Stimulated activated CD8-positive, alpha-beta memory T cell treated with anti-CD3 and anti-CD28 coated beads, Interleukin-2, amount 100 ng/mL, for 48 hours (primary cell): ENCODE measurements at regions not wholly inside any gene's neighbourhood (a gene's known extent, or its start where the extent isn't known, plus 50 kb on each side); places are given as distances from the start of the nearest gene placed in this dataset.
"Not testable (repeated sequence)": the region's sequence is repeated elsewhere in the genome, so short reads cannot be mapped to it uniquely, and the experiment has no call there.

Experiments
- DNase-seq, 2 donors: peaks; one replicate each; pipeline ENCODE4 v3.0.0-alpha.2; 2020; ENCODE audit warnings: low read depth in 2 of 2

DNA sequence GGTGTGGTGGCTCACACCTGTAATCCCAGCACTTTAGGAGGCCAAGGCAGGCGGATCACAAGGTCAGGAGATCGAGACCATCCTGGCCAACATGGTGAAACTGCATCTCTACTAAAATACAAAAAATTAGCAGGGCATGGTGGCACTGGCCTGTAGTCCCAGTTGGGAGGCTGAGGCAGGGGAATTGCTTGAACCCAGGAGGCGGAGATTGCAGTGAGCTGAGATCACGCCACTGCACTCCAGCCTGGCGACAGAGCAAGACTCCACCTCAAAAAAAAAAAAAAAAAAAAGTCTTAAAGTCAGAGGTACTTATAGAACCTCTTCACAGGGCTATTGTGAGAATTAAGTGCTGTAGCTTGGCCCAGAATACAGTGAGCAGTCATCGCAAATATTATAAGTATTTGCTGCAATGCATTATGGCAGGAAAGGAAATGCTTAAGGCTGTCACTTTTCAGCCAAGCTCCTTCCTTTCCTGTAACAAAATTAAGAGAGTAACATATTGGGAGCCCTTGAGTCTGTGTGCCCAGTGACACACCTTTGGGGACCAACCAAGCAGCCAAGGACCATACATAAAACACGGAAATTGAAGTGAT is 110.9 kb upstream of the HAND1 start:
- not testable (repeated sequence) for DNase-seq

- DNase-seq = no peak
These were observed 110.2 kb upstream of the HAND1 start for GRCh38 chr5:154588091-154588774.

GRCh38 chr5:154587123-154588026 is 109.3 kb upstream of the HAND1 start:
- no peak for DNase-seq

DNA sequence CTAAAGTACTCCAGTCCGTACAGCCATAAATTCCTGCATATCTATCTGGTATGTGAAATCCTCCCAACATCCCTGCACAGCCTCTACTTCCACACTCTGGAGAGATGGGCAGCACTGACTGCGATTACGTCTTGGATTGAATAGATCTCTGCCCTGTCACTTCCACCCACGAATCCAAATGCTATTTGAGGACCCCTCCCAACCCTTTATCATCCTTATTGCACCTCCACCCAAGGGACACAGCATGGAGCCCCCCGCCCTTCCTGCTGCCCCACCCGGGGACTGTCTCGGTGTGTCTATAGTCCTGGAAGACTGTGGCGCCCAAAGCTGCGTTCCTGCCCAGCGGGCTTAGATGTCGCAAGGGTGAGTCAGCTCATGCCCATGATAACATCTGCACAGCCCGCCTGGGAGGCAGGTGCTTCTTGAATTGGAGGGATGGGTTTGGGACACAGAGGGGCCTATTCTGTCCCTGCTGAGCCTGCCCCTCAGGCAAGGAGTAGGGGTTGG is 105.7 kb upstream of the HAND1 start:
- DNase-seq = no peak

DNA sequence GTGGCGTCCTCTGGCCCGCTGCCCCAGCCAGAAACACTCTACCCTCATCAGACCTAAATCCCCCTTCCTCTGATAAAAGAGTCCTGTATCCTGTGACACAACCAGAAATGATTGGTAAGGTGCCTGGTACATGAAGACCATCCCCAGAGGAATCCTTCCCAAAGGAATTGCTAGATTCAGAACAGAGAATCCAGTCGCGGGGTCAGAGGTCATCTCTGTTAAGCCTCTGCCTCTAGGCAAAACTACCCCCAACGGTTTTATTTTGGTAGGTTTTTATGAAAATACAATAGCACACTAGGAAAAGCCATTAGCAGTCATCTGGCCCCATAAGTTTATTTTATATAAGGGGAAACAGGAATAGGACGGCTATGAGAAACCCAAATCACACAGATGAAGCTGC is 102.4 kb upstream of the HAND1 start:
- no peak for DNase-seq

- no peak for DNase-seq
These were observed 99.4 kb upstream of the HAND1 start for GRCh38 chr5:154577416-154577815.

GRCh38 chr5:154576429-154576806 is 98.4 kb upstream of the HAND1 start:
- DNase-seq = no peak

DNA sequence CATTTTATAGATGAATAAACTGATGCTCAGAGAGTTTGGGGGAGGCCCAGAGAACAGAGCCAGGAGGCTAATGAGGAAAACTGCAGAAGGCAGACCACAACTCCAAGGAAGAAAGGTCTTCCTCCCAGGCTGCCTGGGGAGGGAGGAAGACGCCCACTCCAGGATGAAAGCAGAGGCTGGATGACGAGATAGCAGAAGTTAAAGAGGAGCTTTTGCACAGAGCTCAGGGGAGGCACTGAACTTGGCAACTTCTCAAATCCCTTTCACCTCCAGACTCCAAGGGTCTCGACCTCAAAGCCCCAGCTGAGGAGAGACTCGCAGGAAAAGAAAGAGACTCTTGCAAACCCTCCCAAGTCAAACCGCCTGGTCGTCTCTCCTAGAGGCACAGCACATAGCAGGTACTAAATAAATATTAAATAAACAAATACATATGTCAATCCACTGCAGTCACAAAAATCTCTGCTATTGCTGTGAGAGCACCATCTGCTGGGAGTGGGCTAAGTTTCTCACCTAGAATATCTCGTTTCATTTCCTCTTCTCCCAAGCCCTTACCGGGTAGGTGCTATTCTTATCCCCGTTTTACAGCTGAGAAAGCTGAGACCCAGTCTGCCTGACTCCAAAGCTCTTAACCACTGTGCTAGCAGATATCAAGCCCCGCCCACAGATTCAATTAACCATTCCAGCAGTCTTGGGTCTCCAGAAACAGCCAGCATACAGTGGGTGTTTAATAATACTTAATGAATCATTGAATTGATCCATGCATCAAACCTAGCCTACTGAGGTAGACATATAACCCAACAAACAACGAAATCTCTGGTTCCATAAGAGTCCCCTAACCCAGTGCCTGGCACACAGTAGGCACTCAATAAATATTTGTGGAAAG is 97.8 kb upstream of the HAND1 start:
- no peak for DNase-seq

- DNase-seq = no peak
These were observed 95.0 kb upstream of the HAND1 start for GRCh38 chr5:154573011-154573410.

DNA sequence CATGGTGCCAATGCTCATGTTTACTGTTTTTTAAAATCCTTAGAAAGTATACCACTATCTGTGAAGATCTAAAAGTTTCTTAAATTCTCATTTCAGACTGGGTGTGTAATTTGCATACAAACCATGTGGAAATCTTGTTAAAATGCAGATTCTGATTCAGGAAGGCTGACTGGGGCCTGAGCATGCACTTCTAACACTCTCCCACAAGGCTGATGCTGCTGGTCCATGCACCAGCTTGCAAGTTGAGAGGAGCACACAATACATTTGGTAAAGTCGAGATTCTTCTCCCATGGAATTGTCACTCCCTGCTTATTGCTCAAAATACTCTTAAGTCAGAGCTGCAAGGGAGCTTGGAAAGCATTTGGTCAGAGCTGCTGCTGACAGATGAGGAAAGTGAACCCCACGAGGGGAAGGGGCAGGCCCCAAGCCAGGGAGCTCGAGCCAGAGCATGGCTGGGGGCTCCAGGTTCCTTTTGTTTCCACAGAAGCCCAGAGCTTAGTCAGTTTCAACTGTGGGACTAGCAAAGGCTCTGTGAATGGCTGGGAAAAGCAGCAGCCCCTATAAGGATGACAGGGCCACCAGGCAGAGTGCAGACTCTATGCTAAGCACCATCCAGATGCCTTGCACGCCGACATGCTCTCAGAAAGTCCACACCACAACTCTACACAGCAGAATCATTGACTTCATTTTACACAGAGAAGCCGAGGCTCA is 93.5 kb upstream of the HAND1 start:
- DNase-seq = no peak

- DNase-seq = no peak
These were observed 92.7 kb upstream of the HAND1 start for GRCh38 chr5:154570572-154571324.

- DNase-seq = no peak
These were observed 90.6 kb upstream of the HAND1 start for GRCh38 chr5:154568589-154568988.

GRCh38 chr5:154567155-154567554 is 89.1 kb upstream of the HAND1 start:
- DNase-seq = no peak

GRCh38 chr5:154566146-154566680 is 88.2 kb upstream of the HAND1 start:
- DNase-seq = no peak

DNA sequence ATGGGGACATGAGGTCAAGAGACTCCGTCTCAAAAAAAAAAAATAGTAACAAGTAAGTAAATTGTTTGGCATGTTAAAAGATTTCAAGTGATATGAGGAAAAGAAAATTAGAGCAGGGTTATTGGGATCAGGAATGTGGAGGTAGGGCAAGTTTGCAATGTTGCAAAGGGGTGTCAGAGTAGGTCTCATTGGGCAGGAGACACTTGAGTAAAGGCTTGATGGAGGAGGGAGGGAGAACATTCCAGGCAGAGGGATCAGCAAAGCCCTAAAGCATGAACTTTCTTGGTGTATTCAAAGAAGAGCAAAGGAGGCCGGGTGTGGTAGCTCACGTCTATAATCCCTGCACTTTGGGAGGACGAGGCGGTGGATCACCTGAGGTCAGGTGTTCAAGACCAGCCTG is 87.1 kb upstream of the HAND1 start:
- DNase-seq = no peak

DNA sequence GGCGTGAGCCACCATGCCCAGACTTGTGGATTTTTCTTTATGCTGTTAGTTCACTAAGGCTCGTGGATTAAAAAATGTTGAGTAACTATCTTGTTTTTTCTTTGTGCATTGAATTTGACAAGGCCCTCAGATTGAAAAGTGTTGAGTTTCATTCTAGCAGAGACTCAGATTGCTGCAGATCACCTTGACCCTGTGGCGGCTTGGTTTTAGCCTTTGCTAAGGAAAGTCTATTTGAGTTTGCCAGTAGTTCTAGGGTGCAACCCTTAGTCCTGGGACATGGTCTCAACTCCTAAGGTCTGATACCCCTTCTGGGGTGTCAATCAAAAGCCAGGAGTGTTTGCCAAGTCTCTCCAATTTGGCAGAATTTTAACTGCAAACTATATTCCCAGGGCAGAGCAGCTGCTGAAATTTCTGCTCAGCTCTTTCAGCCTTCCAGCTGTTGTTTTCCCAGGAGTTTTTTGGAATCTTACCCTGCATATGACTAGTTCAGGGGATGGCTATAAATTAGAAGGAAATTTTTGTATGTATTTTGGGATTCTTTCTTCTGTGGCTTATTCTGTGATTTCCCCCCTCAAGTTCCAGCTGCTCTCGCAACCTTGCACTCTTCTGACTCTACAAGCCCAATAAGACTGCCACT is 84.3 kb upstream of the HAND1 start:
- no peak for DNase-seq

DNA sequence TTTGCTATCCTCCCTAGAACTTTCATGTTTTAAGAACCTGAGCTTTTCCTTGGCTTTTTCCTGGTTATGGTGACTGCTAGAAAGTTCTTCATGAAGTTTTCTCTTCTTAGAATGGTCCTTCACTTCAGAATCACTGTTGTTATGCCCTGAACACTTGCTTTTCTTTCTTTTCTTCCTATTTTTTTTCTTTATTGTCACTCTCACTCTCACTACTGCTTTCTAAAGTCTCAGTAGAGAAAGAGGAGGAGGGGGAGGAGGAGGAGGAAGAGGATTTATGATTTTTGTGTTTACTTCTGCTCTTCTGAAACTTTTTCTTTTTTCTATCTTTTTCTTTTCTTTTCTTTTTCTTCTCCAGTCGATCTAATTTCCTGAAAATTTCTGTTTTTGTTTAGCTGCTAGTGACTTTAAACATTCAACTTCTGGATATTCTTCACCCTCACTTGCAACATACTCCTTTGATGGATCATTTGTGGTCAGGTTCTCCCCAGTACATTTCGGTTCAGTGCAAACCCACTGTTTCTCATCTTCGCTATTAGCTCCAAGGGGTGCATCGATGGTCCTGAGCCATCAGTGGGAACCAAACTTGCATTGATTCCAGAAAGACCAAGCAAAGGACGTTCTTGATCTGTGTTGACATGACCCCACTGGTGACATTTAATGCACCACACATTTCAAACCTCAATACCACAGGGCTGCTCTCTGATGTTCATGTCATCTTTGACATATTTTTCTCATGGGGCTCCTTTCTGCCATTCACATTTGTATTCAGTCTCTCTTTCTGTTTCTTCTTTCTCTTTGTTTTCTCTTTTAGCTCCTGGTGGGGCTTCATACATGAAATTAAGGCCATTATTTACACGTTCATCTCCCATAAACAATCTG is 81.6 kb upstream of the HAND1 start:
- DNase-seq = no peak

DNA sequence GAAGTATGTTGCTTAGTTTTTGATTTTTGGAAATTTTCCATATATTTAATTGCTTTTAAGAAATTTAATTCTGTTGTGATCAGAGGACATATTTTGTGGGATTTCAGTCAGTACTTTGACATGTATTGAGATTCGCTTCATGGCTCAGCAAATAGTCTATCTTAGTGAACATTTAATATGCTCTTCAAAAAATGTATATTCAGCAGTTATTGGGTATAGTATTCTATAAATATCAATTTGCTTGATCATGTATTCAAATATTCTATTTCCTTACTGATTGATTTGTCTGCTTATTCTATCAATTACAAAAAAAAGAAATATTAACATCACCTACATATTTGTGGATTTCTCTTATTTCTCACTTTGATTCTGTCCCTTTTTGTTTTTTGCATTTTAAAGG is 79.5 kb upstream of the HAND1 start:
- no peak for DNase-seq
